HEK293 (cell line): ENCODE measurements at regions not wholly inside any gene's neighbourhood (a gene's known extent, or its start where the extent isn't known, plus 50 kb on each side); places are given as distances from the start of the nearest gene placed in this dataset.

Source experiments
- CTCF ChIA-PET: fragments of 350-600 bp; formaldehyde crosslinking; extraction: SDS; loops from one replicate; lab custom pipeline; 2021; ENCODE audit warnings: antibody characterized with exemption; lab: Yijun Ruan, JAX
- POLR2A ChIA-PET: fragments of 300-600 bp; formaldehyde crosslinking; extraction: SDS; loops from one replicate; lab custom pipeline; 2020; ENCODE audit warnings: antibody characterized with exemption, inconsistent platforms; lab: Yijun Ruan, JAX
- H3K27ac ChIP-seq: fragments of 200-500 bp; sonication (Bioruptor generic); 2 replicates; pipeline ENCODE4 v1.5.1; 2014; ENCODE audit warnings: low read depth, low read length, control low read depth, inconsistent platforms; ENCODE audit errors: extremely low read depth
- H3K36me3 ChIP-seq, 2 experiments: fragments of 200-500 bp in 1 of 2; sonication (Bioruptor generic) in 1 of 2; 1 replicate in 1 of 2; 2 replicates in 1 of 2; pipeline ENCODE4 v1.5.1; 2014 to 2017; ENCODE audit warnings: inconsistent platforms in 2 of 2, low read length in 2 of 2; ENCODE audit not compliant: control insufficient read depth in 2 of 2, insufficient read depth in 1 of 2
- H3K4me1 ChIP-seq: fragments of 200-500 bp; sonication (Bioruptor generic); 2 replicates; pipeline ENCODE4 v1.5.1; 2014; ENCODE audit warnings: mild to moderate bottlenecking, low read length, inconsistent platforms; ENCODE audit not compliant: control insufficient read depth, insufficient read depth
- H3K4me3 ChIP-seq: 2 replicates; pipeline ENCODE4 v1.5.1; 2011; ENCODE audit warnings: low read depth, mild to moderate bottlenecking, control low read depth, low read length, moderate library complexity
- H3K9me3 ChIP-seq: fragments of 200-500 bp; sonication (Bioruptor generic); 2 replicates; pipeline ENCODE4 v1.5.1; 2014; ENCODE audit warnings: low read depth, low read length, inconsistent platforms; ENCODE audit not compliant: control insufficient read depth, insufficient read depth
- GLIS1 ChIP-seq: fragments of 450-650 bp; formaldehyde crosslinking; IDR thresholded peaks from 2 replicates; pipeline ENCODE4 v1.5.1; 2016; ENCODE audit warnings: missing biosample characterization, missing genetic modification characterization
- SCRT2 ChIP-seq: fragments of 450-650 bp; formaldehyde crosslinking; IDR thresholded peaks from 2 replicates; pipeline ENCODE4 v1.5.1; 2016; ENCODE audit warnings: missing biosample characterization, missing genetic modification characterization
- ZIC2 ChIP-seq: fragments of 450-650 bp; formaldehyde crosslinking; IDR thresholded peaks from 2 replicates; pipeline ENCODE4 v1.5.1; 2016; ENCODE audit warnings: missing biosample characterization, missing genetic modification characterization
- ZNF16 ChIP-seq: fragments of 450-650 bp; formaldehyde crosslinking; IDR thresholded peaks from 2 replicates; pipeline ENCODE4 v1.5.1; 2016; ENCODE audit warnings: low read depth, missing biosample characterization, missing genetic modification characterization
- ZNF184 ChIP-seq: fragments of 450-650 bp; IDR thresholded peaks from 2 replicates; pipeline ENCODE4 v1.5.1; 2018; ENCODE audit warnings: missing biosample characterization, mild to moderate bottlenecking, missing genetic modification characterization
- ZNF302 ChIP-seq: fragments of 450-650 bp; formaldehyde crosslinking; IDR thresholded peaks from 2 replicates; pipeline ENCODE4 v1.5.1; 2016; ENCODE audit warnings: missing biosample characterization, missing genetic modification characterization, low read depth
- ZNF391 ChIP-seq: fragments of 450-650 bp; formaldehyde crosslinking; IDR thresholded peaks from 2 replicates; pipeline ENCODE4 v1.5.1; 2016; ENCODE audit warnings: low read depth, missing biosample characterization, missing genetic modification characterization, borderline replicate concordance
- ZNF404 ChIP-seq: fragments of 450-650 bp; formaldehyde crosslinking; IDR thresholded peaks from 2 replicates; pipeline ENCODE4 v1.5.1; 2017; ENCODE audit warnings: missing biosample characterization, missing genetic modification characterization
- ZNF426 ChIP-seq: fragments of 450-650 bp; formaldehyde crosslinking; IDR thresholded peaks from 2 replicates; pipeline ENCODE4 v1.5.1; 2017; ENCODE audit warnings: missing biosample characterization, missing genetic modification characterization, mild to moderate bottlenecking, inconsistent platforms, moderate library complexity
- ZNF610 ChIP-seq: fragments of 450-650 bp; formaldehyde crosslinking; IDR thresholded peaks from 2 replicates; pipeline ENCODE4 v1.5.1; 2016; ENCODE audit warnings: missing biosample characterization, missing genetic modification characterization, borderline replicate concordance
- ZNF621 ChIP-seq: fragments of 450-650 bp; formaldehyde crosslinking; IDR thresholded peaks from 2 replicates; pipeline ENCODE4 v1.5.1; 2017; ENCODE audit warnings: missing biosample characterization, missing genetic modification characterization
- ZNF626 ChIP-seq: fragments of 450-650 bp; sonication (Bioruptor Pico); formaldehyde crosslinking; IDR thresholded peaks from 2 replicates; pipeline ENCODE4 v1.5.1; 2018; ENCODE audit warnings: missing biosample characterization, missing genetic modification characterization, inconsistent platforms
- ZNF654 ChIP-seq: fragments of 450-650 bp; formaldehyde crosslinking; IDR thresholded peaks from 2 replicates; pipeline ENCODE4 v1.5.1; 2016; ENCODE audit warnings: low read depth, missing biosample characterization, missing genetic modification characterization
- ZNF658 ChIP-seq: fragments of 450-650 bp; formaldehyde crosslinking; IDR thresholded peaks from 2 replicates; pipeline ENCODE4; 2016; ENCODE audit warnings: missing biosample characterization, missing genetic modification characterization
- ZSCAN23 ChIP-seq: fragments of 450-650 bp; formaldehyde crosslinking; IDR thresholded peaks from 2 replicates; pipeline ENCODE4 v1.5.1; 2016; ENCODE audit warnings: missing biosample characterization, missing genetic modification characterization
- TF ChIP-seq, protein P1 (sequence below): fragments of 450-650 bp; formaldehyde crosslinking; IDR thresholded peaks from 2 replicates; pipeline ENCODE4; 2016; ENCODE audit warnings: missing biosample characterization, missing genetic modification characterization
- TF ChIP-seq, protein P2 (sequence below): fragments of 450-650 bp; formaldehyde crosslinking; IDR thresholded peaks from 2 replicates; pipeline ENCODE4 v1.5.1; 2016; ENCODE audit warnings: missing biosample characterization, missing genetic modification characterization
- TF ChIP-seq, protein P3 (sequence below): fragments of 450-650 bp; formaldehyde crosslinking; IDR thresholded peaks from 2 replicates; pipeline ENCODE4 v1.5.1; 2017; ENCODE audit warnings: missing biosample characterization, missing genetic modification characterization
- TF ChIP-seq, protein P4 (sequence below): fragments of 450-650 bp; formaldehyde crosslinking; IDR thresholded peaks from 2 replicates; pipeline ENCODE4 v1.5.1; 2016; ENCODE audit warnings: missing biosample characterization, missing genetic modification characterization
- TF ChIP-seq, protein P5 (sequence below): fragments of 450-650 bp; formaldehyde crosslinking; IDR thresholded peaks from 2 replicates; pipeline ENCODE4 v1.5.1; 2016; ENCODE audit warnings: missing biosample characterization, missing genetic modification characterization

DNA sequence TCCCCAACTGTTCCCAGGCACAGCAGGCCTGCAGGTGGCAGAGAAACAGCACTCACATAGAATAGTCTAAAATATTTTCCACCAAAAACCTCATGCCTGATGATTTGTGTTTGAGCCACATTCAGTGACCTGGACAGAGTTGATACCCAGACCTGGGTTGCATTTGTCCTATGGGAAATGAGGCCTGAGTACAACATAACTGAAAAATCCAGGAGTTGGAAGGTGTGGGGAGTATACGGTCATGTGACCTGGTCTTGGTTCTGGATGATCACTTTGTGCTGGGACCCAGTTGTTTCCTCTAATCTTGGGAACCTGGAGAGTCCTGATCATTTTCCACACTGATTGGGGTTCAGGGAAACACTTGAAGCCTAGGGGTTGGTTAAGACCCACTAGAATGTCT is 200.3 kb upstream of the MPHOSPH6 start:
- ChIA-PET CTCF (no interaction called here), POLR2A (no interaction called here)
- Histone ChIP-seq H3K9me3 (no peaks in the 10 kb centered on the region), H3K36me3 (no peaks in the 10 kb centered on the region), H3K4me3 (no peak overlapping the region), H3K4me1 (no peaks in the 10 kb centered on the region), H3K27ac (no peak overlapping the region)
- no peak for TF ChIP-seq ZNF621
- TF ChIP-seq, protein P1, sequence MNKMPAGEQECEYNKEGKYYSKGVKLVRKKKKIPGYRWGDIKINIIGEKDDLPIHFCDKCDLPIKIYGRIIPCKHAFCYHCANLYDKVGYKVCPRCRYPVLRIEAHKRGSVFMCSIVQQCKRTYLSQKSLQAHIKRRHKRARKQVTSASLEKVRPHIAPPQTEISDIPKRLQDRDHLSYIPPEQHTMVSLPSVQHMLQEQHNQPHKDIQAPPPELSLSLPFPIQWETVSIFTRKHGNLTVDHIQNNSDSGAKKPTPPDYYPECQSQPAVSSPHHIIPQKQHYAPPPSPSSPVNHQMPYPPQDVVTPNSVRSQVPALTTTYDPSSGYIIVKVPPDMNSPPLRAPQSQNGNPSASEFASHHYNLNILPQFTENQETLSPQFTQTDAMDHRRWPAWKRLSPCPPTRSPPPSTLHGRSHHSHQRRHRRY (tag by site-specific recombination): no peak

DNA sequence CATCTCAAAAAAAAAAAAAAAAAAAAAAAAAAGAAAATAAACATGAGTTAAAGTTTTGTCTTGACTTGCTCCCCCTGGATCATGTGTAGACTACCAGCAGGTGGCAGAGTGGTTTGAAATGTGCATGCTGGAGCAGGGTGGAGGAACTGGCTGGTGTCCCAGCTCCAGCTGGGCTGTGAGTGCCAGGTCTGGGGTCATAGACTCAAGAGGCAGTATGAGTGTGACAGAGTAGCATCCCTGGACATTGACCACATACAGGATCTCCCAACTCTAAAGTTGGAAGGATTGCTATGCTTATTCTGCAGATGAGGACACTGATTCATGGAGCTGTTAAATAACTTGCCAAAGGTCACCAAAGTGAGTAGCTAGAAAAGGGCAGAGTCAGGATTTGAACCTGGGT is 198.0 kb upstream of the MPHOSPH6 start:
- no peaks in the 10 kb centered on the region for H3K9me3 ChIP-seq
- no peaks in the 10 kb centered on the region for H3K36me3 ChIP-seq
- TF ChIP-seq ZSCAN23 (no peak), ZNF404 (tag by site-specific recombination) (no peak), ZNF626 (tag by site-specific recombination) (no peak), ZNF426 (tag by site-specific recombination) (no peak)
- TF ChIP-seq, protein P2, sequence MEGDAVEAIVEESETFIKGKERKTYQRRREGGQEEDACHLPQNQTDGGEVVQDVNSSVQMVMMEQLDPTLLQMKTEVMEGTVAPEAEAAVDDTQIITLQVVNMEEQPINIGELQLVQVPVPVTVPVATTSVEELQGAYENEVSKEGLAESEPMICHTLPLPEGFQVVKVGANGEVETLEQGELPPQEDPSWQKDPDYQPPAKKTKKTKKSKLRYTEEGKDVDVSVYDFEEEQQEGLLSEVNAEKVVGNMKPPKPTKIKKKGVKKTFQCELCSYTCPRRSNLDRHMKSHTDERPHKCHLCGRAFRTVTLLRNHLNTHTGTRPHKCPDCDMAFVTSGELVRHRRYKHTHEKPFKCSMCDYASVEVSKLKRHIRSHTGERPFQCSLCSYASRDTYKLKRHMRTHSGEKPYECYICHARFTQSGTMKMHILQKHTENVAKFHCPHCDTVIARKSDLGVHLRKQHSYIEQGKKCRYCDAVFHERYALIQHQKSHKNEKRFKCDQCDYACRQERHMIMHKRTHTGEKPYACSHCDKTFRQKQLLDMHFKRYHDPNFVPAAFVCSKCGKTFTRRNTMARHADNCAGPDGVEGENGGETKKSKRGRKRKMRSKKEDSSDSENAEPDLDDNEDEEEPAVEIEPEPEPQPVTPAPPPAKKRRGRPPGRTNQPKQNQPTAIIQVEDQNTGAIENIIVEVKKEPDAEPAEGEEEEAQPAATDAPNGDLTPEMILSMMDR (tag by site-specific recombination): peak; percentile 25; the same call in 1 of the 2 replicates
- H3K4me1 ChIP-seq: no peaks in the 10 kb centered on the region
- POLR2A ChIA-PET: no interaction called here
- H3K27ac ChIP-seq: no peak overlapping the region
- H3K4me3 ChIP-seq: no peak overlapping the region
- CTCF ChIA-PET: interaction anchor here (0.6 to 1.2 kb wide), 5 partner anchors 10 to 213 kb away, joined by 3 to 4 read pairs (median 3); no protein-coding TSS in a partner anchor

DNA sequence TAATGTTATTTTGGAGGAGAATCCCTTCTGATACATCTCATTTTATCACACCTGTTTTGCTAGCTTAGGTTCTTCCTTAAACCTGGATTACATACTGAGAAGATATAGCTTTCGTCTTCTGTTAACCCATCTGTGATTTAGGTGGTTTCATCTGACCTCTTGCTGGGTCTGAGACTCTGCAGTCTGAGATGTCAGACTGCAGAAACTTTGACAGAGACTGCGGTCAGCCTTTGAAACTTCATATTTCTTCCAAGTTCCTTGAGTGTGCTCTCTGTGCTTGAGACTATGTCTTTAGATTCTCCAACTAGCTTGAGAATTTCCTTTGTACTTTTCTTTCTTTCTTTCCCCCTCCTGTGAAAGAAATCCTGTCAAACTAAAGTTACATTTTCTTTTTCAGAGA is 196.4 kb upstream of the MPHOSPH6 start:
- TF ChIP-seq SCRT2 (tag by site-specific recombination) (no peak), ZIC2 (tag by site-specific recombination) (no peak), ZNF658 (tag by site-specific recombination) (no peak), ZNF302 (tag by site-specific recombination) (no peak), GLIS1 (tag by site-specific recombination) (no peak), ZNF654 (tag by site-specific recombination) (no peak), ZNF16 (tag by site-specific recombination) (no peak), ZNF391 (no peak), ZNF610 (tag by site-specific recombination) (no peak), ZNF184 (tag by site-specific recombination) (no peak)
- TF ChIP-seq, protein P3, sequence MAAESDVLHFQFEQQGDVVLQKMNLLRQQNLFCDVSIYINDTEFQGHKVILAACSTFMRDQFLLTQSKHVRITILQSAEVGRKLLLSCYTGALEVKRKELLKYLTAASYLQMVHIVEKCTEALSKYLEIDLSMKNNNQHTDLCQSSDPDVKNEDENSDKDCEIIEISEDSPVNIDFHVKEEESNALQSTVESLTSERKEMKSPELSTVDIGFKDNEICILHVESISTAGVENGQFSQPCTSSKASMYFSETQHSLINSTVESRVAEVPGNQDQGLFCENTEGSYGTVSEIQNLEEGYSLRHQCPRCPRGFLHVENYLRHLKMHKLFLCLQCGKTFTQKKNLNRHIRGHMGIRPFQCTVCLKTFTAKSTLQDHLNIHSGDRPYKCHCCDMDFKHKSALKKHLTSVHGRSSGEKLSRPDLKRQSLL (tag by site-specific recombination): no peak
- TF ChIP-seq, protein P4, sequence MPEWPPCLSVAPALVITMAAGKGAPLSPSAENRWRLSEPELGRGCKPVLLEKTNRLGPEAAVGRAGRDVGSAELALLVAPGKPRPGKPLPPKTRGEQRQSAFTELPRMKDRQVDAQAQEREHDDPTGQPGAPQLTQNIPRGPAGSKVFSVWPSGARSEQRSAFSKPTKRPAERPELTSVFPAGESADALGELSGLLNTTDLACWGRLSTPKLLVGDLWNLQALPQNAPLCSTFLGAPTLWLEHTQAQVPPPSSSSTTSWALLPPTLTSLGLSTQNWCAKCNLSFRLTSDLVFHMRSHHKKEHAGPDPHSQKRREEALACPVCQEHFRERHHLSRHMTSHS (tag by site-specific recombination): no peak
- TF ChIP-seq, protein P5, sequence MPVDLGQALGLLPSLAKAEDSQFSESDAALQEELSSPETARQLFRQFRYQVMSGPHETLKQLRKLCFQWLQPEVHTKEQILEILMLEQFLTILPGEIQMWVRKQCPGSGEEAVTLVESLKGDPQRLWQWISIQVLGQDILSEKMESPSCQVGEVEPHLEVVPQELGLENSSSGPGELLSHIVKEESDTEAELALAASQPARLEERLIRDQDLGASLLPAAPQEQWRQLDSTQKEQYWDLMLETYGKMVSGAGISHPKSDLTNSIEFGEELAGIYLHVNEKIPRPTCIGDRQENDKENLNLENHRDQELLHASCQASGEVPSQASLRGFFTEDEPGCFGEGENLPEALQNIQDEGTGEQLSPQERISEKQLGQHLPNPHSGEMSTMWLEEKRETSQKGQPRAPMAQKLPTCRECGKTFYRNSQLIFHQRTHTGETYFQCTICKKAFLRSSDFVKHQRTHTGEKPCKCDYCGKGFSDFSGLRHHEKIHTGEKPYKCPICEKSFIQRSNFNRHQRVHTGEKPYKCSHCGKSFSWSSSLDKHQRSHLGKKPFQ: no peak
- no peaks in the 10 kb centered on the region for H3K4me1 ChIP-seq
- H3K4me3 ChIP-seq: no peak overlapping the region
- H3K9me3 ChIP-seq: no peaks in the 10 kb centered on the region
- CTCF ChIA-PET: interaction anchor here (0.6 to 1.1 kb wide), 2 partner anchors 90 to 504 kb away, joined by 3 to 4 read pairs; no protein-coding TSS in a partner anchor
- H3K27ac ChIP-seq: no peak overlapping the region
- POLR2A ChIA-PET: no interaction called here
- H3K36me3 ChIP-seq: no peaks in the 10 kb centered on the region
